ENCODE measurements at regions not wholly inside any gene's neighbourhood (a gene's known extent, or its start where the extent isn't known, plus 50 kb on each side); places are given as distances from the start of the nearest gene placed in this dataset.

- FAIRE-seq (no peak), DNase-seq (ENCODE audit: insufficient read length, low spot score) (no peak)
These were observed 113.9 kb downstream of the THNSL2 start for GRCh38 chr2:88283886-88284592.

- FAIRE-seq (no peak), DNase-seq (ENCODE audit: insufficient read length, low spot score) (no peak)
These were observed 111.4 kb downstream of the THNSL2 start for GRCh38 chr2:88281302-88282217.

DNA sequence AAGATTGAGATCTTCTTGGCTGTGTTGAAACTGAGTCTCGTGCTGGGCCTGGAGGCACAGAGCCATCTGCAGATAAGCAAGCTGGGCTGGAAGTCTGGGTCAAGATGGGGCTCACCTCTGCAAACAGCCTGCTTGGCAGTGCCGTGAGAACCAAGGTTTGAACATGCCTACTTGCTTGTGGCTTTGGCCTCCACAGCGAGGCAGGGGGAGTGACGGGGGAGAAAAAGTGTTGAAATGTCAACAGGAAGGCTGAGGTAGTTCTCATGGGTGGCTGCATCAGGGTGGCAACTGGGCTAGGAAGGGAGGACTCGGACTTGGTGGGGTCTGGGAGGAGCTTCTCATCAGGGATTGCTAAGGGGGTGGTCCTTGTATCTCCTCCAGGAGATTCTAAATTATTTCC is 99.7 kb downstream of the THNSL2 start:
- no peak for FAIRE-seq
- DNase-seq (ENCODE audit: insufficient read length, low spot score), result no peak

DNA sequence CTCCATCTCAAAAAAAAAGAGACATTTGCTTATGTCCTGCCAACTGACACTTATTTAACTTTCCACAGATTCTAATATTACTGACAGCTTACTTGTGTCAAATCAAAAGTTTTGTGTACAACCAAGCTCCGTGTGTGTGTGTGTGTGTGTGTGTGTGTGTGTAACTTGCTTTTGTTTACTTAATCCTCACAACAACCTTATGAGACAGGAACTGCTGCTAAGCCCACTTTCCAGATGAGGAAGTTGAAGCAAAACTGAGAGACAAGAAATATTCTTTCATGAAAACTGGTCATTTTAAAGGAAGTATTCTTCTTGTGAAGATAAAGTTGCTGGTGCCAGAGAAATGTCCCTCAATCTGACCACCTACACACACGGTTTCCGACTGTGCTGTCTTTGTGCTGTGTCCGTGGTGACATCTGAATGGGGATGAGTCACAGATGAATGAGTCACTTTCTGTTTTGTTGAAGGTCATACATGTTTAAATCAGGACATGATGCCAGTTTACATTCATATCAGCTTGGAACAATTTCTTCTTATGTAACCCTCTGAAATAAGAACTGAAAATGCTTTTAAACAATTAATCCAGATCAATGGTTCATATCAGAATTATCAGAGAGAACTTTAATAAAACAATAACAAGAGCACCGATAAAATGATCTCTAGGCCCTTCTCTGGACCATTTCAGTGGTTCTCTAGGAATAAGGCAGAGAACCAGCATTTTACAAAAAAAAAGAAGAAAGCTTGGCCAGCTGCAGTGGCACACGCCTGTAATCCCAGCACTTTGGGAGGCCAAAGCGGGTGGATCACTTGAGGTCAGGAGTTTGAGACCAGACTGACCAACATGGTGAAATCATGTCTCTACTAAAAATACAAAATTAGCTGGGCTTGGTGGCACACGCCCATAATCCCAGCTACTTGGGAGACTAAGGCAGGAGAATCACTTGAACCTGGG is 95.5 kb downstream of the THNSL2 start:
- no peak for DNase-seq (ENCODE audit: insufficient read length, low spot score)
- no peak for FAIRE-seq

DNA sequence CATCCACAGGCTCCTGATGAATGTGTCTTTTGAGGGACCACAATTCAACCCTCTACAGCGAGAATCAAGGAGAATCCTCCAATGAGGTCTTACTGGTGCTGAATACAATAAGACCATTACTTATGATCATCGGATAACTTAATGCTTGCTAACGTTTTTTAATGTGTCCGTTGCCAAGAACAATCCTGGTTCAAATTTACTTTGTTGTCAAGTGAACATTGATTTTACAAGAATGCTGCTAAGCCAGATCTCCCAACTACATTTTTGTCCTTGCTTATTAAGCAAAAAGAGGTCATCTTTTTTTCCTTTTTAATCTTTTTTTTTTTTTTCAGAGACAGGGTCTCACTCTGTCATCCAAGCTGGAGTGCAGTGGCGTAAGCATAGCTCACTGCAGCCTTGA is 93.7 kb downstream of the THNSL2 start:
- DNase-seq (ENCODE audit: insufficient read length, low spot score), result no peak
- FAIRE-seq, result no peak

- FAIRE-seq, result no peak
These were observed 91.6 kb downstream of the THNSL2 start for GRCh38 chr2:88261725-88262124.

GRCh38 chr2:88258208-88258607 is 88.1 kb downstream of the THNSL2 start:
- no peak for FAIRE-seq
- DNase-seq (ENCODE audit: insufficient read length, low spot score), result no peak

More at GRCh38 chr2:88261725-88262124, 91.6 kb downstream of the THNSL2 start:
- DNase-seq (ENCODE audit: insufficient read length, low spot score), result no peak

- DNase-seq (ENCODE audit: insufficient read length, low spot score) (no peak), FAIRE-seq (no peak)
These were observed 84.4 kb downstream of the THNSL2 start for GRCh38 chr2:88254437-88255091.

DNA sequence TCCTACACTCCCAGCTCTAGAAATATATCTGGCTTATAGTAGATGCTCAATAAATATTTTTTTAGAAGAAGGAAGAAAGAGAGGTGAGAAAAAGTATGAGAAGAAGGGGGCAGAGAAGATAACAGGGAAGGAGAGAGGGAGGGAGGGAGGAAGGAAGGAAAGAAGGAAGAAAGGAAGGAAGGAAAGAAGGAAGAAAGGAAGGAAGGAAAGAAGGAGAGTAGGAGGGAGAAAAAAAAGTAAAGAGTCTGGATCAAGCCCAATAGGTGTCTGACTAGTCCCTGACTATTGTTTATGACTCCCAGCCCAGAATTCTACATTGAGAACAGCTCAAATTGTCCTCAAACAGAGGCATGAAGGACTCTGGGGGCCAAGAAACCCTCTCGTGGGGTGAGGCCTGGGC is 83.9 kb downstream of the THNSL2 start:
- DNase-seq (ENCODE audit: insufficient read length, low spot score) (no peak), FAIRE-seq (no peak)

- no peak for DNase-seq (ENCODE audit: insufficient read length, low spot score)
- no peak for FAIRE-seq
These were observed 83.2 kb downstream of the THNSL2 start for GRCh38 chr2:88253375-88253774.

DNA sequence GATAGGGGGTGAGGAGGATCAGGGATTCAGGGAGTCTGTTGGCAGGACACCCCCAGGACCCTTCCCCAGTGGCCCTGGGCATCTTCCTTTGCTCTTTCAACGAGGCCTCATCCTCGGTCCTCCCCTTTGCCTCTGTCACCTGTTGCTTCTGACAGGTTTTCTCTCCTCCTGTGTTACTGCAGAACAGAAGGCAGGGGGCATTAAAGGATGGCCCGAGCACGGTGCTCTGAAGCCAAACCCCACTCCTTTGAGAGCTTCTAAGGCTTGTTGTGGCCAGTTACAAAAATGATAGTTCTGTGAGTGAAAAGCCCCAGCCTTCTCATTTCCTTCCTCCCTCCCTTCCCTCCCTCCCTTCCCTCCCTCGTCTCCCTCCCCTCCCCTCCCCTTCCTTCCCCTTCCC is 82.5 kb downstream of the THNSL2 start:
- DNase-seq (ENCODE audit: insufficient read length, low spot score), result no peak
- no peak for FAIRE-seq

DNA sequence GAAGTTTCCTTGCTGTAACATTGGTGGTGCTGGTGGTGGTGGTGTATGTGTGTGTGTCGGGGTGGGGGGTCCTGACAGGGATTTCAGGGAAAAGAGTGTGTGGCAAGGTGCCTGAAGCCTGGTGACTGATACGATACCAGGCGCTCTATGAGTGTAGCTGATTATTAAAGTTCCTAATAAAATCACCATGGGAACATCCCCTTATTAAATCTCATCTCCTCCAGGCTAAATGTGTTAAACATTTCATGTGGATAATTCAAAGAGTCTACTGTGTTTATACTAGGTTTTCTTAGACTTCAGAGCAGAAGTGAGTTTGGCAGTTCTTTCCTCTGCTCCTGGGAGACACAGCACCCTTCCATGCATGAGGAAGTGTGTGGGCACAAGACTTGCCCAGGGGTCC is 82.0 kb downstream of the THNSL2 start:
- no peak for FAIRE-seq
- DNase-seq (ENCODE audit: insufficient read length, low spot score), result no peak

GRCh38 chr2:88250404-88250803 is 80.3 kb downstream of the THNSL2 start:
- no peak for DNase-seq (ENCODE audit: insufficient read length, low spot score)
- FAIRE-seq, result no peak

- FAIRE-seq (no peak), DNase-seq (ENCODE audit: insufficient read length, low spot score) (no peak)
These were observed 78.2 kb downstream of the THNSL2 start for GRCh38 chr2:88248280-88248828.

GRCh38 chr2:88247531-88247930 is 77.4 kb downstream of the THNSL2 start:
- FAIRE-seq, result no peak
- no peak for DNase-seq (ENCODE audit: insufficient read length, low spot score)

- DNase-seq (ENCODE audit: insufficient read length, low spot score) (no peak), FAIRE-seq (no peak)
These were observed 75.0 kb downstream of the THNSL2 start for GRCh38 chr2:88245109-88245508.

GRCh38 chr2:88239781-88240180 is 69.6 kb downstream of the THNSL2 start:
- no peak for FAIRE-seq
- no peak for DNase-seq (ENCODE audit: insufficient read length, low spot score)

DNA sequence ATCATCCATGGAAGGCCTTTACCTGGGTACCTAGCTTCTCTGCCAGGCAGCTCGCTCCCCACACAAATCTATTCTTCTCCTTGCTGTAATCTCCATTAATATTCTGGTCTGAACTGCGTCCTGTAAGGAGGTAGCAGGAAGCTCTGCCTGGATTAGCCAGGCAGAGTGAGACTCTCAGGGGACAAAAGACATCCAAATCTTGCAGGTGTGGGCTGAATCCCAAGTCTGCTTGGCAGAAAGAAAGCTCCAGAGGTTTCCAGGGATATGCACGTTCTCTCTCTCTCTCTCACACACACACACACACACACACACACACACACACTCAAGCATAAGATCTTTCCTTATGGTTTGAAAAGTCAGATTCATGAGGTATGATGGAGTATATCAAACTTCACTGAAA is 66.5 kb downstream of the THNSL2 start:
- DNase-seq (ENCODE audit: insufficient read length, low spot score), result no peak

More for the DNA sequence above, 66.5 kb downstream of the THNSL2 start:
- FAIRE-seq, result no peak
